ENCODE measurements at regions not wholly inside any gene's neighbourhood (a gene's known extent, or its start where the extent isn't known, plus 50 kb on each side); places are given as distances from the start of the nearest gene placed in this dataset.

DNA sequence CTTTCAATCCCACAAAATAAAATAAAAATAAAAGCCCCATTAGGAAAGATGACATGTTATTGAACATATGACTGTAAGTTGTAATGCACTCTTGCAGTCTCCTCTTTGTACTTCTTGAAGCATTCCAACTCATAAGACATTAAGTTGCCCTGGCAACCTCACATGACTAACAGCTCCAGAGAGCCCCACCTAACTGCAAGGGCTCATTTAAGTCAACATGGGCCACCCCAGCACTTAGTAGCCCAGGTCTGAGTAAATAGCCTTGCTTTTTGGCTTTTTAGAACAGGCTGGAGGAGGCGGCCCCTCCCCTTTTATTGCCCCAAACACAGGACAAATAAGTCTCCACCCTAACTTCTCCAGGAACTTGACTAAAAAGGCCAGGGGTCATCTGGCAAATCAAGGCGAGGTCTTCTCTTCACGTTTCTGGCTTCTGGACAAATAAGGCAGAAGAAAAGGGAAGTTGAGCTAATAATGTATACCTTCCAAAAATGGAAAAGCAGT is 135.1 kb downstream of the TMCO5A start:
- Mint-ChIP-seq H3K27ac (peak overlapping the region; percentile 97 to 100 (median 99)), H3K27me3 (ENCODE audit: low read depth in 3 of 3) (peaks cover 10 to 19% (median 18%) of the 10 kb centered on the region in 3 donors), H3K4me1 (peaks cover 80% of the 10 kb centered on the region), H3K4me3 (peak overlapping the region; percentile 72 to 86), H3K36me3 (peaks cover 3 to 8% of the 10 kb centered on the region in 2 donors), H3K9me3 (peaks cover 0 to 4% (median 2%) of the 10 kb centered on the region in 7 donors)
- intact Hi-C loops (cut with micrococcal nuclease): loop anchor here (5.0 to 10.0 kb wide), 4 partner anchors 52 to 183 kb away; partner anchors contain the start of gene SPRED1 (in 1 of the 2)
- H3K4me2 ChIP-seq (replicated peaks; ENCODE audit: extremely low read depth, low read length, poor library complexity, severe bottlenecking): peak overlapping the region; percentile 66
- H3K4me3 ChIP-seq (replicated peaks in 1 of 3; ENCODE audit: low read depth in 2 of 3, low read length in 3 of 3): peak overlapping the region in 2 of 3 experiments; percentile 35
- H3K27ac ChIP-seq (ENCODE audit: low read depth in 1 of 2, low read length in 2 of 2): peak overlapping the region; percentile 88 to 91
- peak; percentile 64 to 94 (median 85) for DNase-seq
- H3K9ac ChIP-seq (ENCODE audit: insufficient read depth, low read length, poor library complexity, severe bottlenecking): peak overlapping the region; percentile 68
- H4K20me1 ChIP-seq (ENCODE audit: insufficient read depth, low read length): no peaks in the 10 kb centered on the region
- H2AFZ ChIP-seq (ENCODE audit: insufficient read depth, low read depth, low read length, poor library complexity, severe bottlenecking): peak overlapping the region; percentile 14
- WGBS (ENCODE audit: insufficient coverage): no CpG with 5 or more reads among the region's 3 CpGs
- H3K36me3 ChIP-seq (replicated peaks in 1 of 2; ENCODE audit: control insufficient read depth in 1 of 2, insufficient read depth in 2 of 2, low read length in 2 of 2): no peaks in the 10 kb centered on the region
- H3K27me3 ChIP-seq (ENCODE audit: control insufficient read depth in 2 of 2, insufficient read depth in 2 of 2, low read length in 2 of 2): peaks cover 0 to 13% of the 10 kb centered on the region in 2 donors
- H3K79me2 ChIP-seq (ENCODE audit: insufficient read depth, low read length): no peaks in the 10 kb centered on the region
- TF ChIP-seq, protein P1, sequence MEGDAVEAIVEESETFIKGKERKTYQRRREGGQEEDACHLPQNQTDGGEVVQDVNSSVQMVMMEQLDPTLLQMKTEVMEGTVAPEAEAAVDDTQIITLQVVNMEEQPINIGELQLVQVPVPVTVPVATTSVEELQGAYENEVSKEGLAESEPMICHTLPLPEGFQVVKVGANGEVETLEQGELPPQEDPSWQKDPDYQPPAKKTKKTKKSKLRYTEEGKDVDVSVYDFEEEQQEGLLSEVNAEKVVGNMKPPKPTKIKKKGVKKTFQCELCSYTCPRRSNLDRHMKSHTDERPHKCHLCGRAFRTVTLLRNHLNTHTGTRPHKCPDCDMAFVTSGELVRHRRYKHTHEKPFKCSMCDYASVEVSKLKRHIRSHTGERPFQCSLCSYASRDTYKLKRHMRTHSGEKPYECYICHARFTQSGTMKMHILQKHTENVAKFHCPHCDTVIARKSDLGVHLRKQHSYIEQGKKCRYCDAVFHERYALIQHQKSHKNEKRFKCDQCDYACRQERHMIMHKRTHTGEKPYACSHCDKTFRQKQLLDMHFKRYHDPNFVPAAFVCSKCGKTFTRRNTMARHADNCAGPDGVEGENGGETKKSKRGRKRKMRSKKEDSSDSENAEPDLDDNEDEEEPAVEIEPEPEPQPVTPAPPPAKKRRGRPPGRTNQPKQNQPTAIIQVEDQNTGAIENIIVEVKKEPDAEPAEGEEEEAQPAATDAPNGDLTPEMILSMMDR (IDR thresholded peaks at IDR 0.05): no peak
- peaks cover 65 to 76% of the 10 kb centered on the region in 2 donors for H3K4me1 ChIP-seq (ENCODE audit: control insufficient read depth in 1 of 2, insufficient read depth in 2 of 2, low read length in 2 of 2)
- no peaks in the 10 kb centered on the region for H3K9me3 ChIP-seq (replicated peaks in 1 of 2; ENCODE audit: control insufficient read depth in 1 of 2, insufficient read depth in 1 of 2, low read length in 2 of 2)

DNA sequence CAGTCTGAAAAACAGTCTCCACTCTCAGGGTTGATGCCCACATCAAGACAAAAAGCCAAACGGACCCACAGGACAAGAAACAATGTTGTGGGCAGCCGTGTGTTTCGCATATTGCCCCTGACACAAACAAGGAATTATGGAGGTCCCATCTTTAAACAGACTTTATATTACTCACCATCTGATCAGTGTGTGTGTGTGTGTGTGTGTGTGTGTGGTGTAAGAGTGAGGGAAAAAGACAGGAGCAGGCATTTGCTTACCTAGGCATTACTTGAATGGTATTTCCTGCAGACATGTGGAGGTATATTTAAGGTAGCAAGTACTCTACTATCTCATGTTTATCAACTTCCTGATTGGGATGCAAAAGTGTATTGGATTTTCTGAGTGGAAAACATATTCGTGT is 136.3 kb downstream of the TMCO5A start:
- Histone ChIP-seq H3K27ac (ENCODE audit: low read depth in 1 of 2, low read length in 2 of 2) (no peak overlapping the region), H2AFZ (ENCODE audit: insufficient read depth, low read depth, low read length, poor library complexity, severe bottlenecking) (no peak overlapping the region), H4K20me1 (ENCODE audit: insufficient read depth, low read length) (no peaks in the 10 kb centered on the region), H3K4me3 (replicated peaks in 1 of 3; ENCODE audit: low read depth in 2 of 3, low read length in 3 of 3) (no peak overlapping the region), H3K4me2 (replicated peaks; ENCODE audit: extremely low read depth, low read length, poor library complexity, severe bottlenecking) (no peak overlapping the region), H3K9me3 (replicated peaks in 1 of 2; ENCODE audit: control insufficient read depth in 1 of 2, insufficient read depth in 1 of 2, low read length in 2 of 2) (no peaks in the 10 kb centered on the region), H3K36me3 (replicated peaks in 1 of 2; ENCODE audit: control insufficient read depth in 1 of 2, insufficient read depth in 2 of 2, low read length in 2 of 2) (no peaks in the 10 kb centered on the region), H3K9ac (ENCODE audit: insufficient read depth, low read length, poor library complexity, severe bottlenecking) (no peak overlapping the region), H3K79me2 (ENCODE audit: insufficient read depth, low read length) (no peaks in the 10 kb centered on the region), H3K4me1 (ENCODE audit: control insufficient read depth in 1 of 2, insufficient read depth in 2 of 2, low read length in 2 of 2) (peaks cover 62 to 70% of the 10 kb centered on the region in 2 donors), H3K27me3 (ENCODE audit: control insufficient read depth in 2 of 2, insufficient read depth in 2 of 2, low read length in 2 of 2) (peaks cover 3 to 21% of the 10 kb centered on the region in 2 donors)
- H3K4me3 Mint-ChIP-seq: peak overlapping the region in 1 of 2 donors; percentile 46
- H3K27me3 Mint-ChIP-seq (ENCODE audit: low read depth in 3 of 3): peaks cover 15 to 21% (median 20%) of the 10 kb centered on the region in 3 donors
- H3K4me1 Mint-ChIP-seq: peaks cover 75% of the 10 kb centered on the region
- TF ChIP-seq, protein P1 (IDR thresholded peaks at IDR 0.05): no peak
- WGBS (ENCODE audit: insufficient coverage): 93% methylated on average over 3 of the region's 4 CpGs
- H3K36me3 Mint-ChIP-seq: peaks cover 4 to 8% of the 10 kb centered on the region in 2 donors
- no peak for DNase-seq
- peaks cover 0 to 4% (median 2%) of the 10 kb centered on the region in 7 donors for H3K9me3 Mint-ChIP-seq
- H3K27ac Mint-ChIP-seq: peak overlapping the region in 5 of 7 donors; percentile 37 to 100 (median 97)
- intact Hi-C loops (cut with micrococcal nuclease): loop anchor here (5.0 to 10.0 kb wide), 3 partner anchors 56 to 182 kb away; partner anchors contain the start of gene SPRED1 (in 1 of the 2)

Data from CD14-positive monocyte (primary cell).